GM23248 (cell line): ENCODE measurements at regions not wholly inside any gene's neighbourhood (a gene's known extent, or its start where the extent isn't known, plus 50 kb on each side); places are given as distances from the start of the nearest gene placed in this dataset.

Experiments used
- DNase-seq: peaks from one replicate; pipeline ENCODE4 v3.0.0-alpha.2; 2015
- H2AFZ ChIP-seq: fragments of 200-600 bp; sonication (generic); 2 replicates; pipeline ENCODE4 v1.6.1; 2016; ENCODE audit warnings: antibody characterized with exemption
- H3F3A ChIP-seq: fragments of 200-600 bp; sonication (generic); 2 replicates; pipeline ENCODE4 v1.6.1; 2016; ENCODE audit warnings: mild to moderate bottlenecking, antibody characterized with exemption, mixed run types; ENCODE audit not compliant: insufficient read depth
- H3K27ac ChIP-seq: fragments of 200-600 bp; sonication (generic); 2 replicates; pipeline ENCODE4 v1.5.1; 2016; ENCODE audit warnings: mild to moderate bottlenecking
- H3K27me3 ChIP-seq: fragments of 200-600 bp; sonication (generic); replicated peaks from 2 replicates; pipeline ENCODE4 v1.6.1; 2016; ENCODE audit warnings: mild to moderate bottlenecking; ENCODE audit not compliant: insufficient read depth
- H3K36me3 ChIP-seq: fragments of 200-600 bp; sonication (generic); 2 replicates; pipeline ENCODE4 v1.6.1; 2016; ENCODE audit warnings: low read depth, mild to moderate bottlenecking
- H3K4me1 ChIP-seq: fragments of 200-600 bp; sonication (generic); 2 replicates; pipeline ENCODE4 v1.6.1; 2016; ENCODE audit warnings: mild to moderate bottlenecking; ENCODE audit not compliant: insufficient read depth
- H3K4me2 ChIP-seq: fragments of 200-600 bp; sonication (generic); one replicate; pipeline ENCODE4 v1.6.1; 2016; ENCODE audit warnings: mild to moderate bottlenecking; ENCODE audit not compliant: unreplicated experiment
- H3K4me3 ChIP-seq: fragments of 200-600 bp; sonication (generic); 2 replicates; pipeline ENCODE4 v1.5.1; 2016; ENCODE audit warnings: mild to moderate bottlenecking
- H3K79me2 ChIP-seq: fragments of 200-600 bp; sonication (generic); 2 replicates; pipeline ENCODE4 v1.6.1; 2016; ENCODE audit warnings: mild to moderate bottlenecking; ENCODE audit not compliant: insufficient read depth
- H3K9ac ChIP-seq: fragments of 200-600 bp; sonication (generic); 2 replicates; pipeline ENCODE4 v1.6.1; 2016; ENCODE audit warnings: mild to moderate bottlenecking
- H3K9me2 ChIP-seq: fragments of 200-600 bp; sonication (generic); 2 replicates; pipeline ENCODE4 v1.6.1; 2016; ENCODE audit warnings: mixed run types, mild to moderate bottlenecking, moderate library complexity; ENCODE audit not compliant: insufficient read depth
- H3K9me3 ChIP-seq: fragments of 200-600 bp; sonication (generic); one replicate; pipeline ENCODE4 v1.6.1; 2017; ENCODE audit warnings: low read depth
- H4K20me1 ChIP-seq: fragments of 200-600 bp; sonication (generic); 2 replicates; pipeline ENCODE4 v1.6.0; 2016; ENCODE audit not compliant: insufficient read depth
- EZH2 ChIP-seq: fragments of 200-600 bp; sonication (generic); IDR thresholded peaks from 2 replicates; pipeline ENCODE4 v1.6.1; 2018; ENCODE audit warnings: antibody characterized with exemption, mild to moderate bottlenecking; ENCODE audit not compliant: insufficient read depth, poor library complexity, severe bottlenecking
- EZH2phosphoT487 ChIP-seq: fragments of 200-600 bp; sonication (generic); IDR thresholded peaks from 2 replicates; pipeline ENCODE4 v1.6.1; 2018; ENCODE audit warnings: antibody characterized with exemption, moderate library complexity, mild to moderate bottlenecking, low read depth; ENCODE audit not compliant: insufficient read depth
- WGBS, 2 experiments: methylation state at CpG; one replicate each; pipeline ENCODE4 v1.1.6; 2015 to 2017; ENCODE audit warnings: low lambda C conversion rate in 2 of 2, low coverage in 1 of 2; ENCODE audit errors: missing lambda C conversion rate in 2 of 2; 5-methylcytosine and 5-hydroxymethylcytosine counted together
- in situ Hi-C: fragments of 300-500 bp; cut with MboI; formaldehyde crosslinking; loops from 2 replicates; pipeline ENCODE4 v1.15.0; 2020

DNA sequence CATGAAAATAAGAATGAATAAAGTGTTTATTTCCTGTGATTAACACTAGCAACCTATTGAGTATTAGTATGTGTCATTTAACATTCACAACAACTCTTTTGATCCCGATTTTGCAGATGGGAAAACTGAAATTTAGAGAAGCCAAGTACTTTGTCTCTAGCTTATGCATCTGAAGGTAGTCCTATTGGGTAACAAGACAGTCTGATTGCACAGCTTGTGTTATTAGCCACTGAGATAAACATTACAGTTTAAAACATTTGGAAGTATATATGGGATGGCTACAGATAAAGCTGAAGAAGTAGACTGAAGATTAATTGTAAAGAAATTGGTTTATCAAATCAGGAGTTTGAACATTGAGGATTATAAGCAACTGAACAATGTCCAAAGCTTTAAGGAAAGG lies 99.6 kb upstream of the PDE5A start:
- Histone ChIP-seq H3K4me3 (no peak overlapping the region), H3F3A (peaks cover 46% of the 10 kb centered on the region), H3K9ac (no peak overlapping the region), H3K9me3 (no peaks in the 10 kb centered on the region), H3K79me2 (no peaks in the 10 kb centered on the region), H3K9me2 (no peaks in the 10 kb centered on the region), H3K27me3 (no peaks in the 10 kb centered on the region), H2AFZ (no peak overlapping the region), H3K4me2 (no peak overlapping the region), H3K27ac (no peak overlapping the region), H3K4me1 (peaks cover 63% of the 10 kb centered on the region), H3K36me3 (no peaks in the 10 kb centered on the region), H4K20me1 (no peaks in the 10 kb centered on the region)
- DNase-seq: no peak
- in situ Hi-C loops: no loop called here
- no peak for TF ChIP-seq EZH2phosphoT487
- TF ChIP-seq EZH2: no peak
- WGBS, 2 experiments: 41 to 53% methylated on average over 1 of the region's 1 CpG

- Histone ChIP-seq H4K20me1 (no peaks in the 10 kb centered on the region), H3K27me3 (no peaks in the 10 kb centered on the region), H3K36me3 (no peaks in the 10 kb centered on the region), H3K4me2 (peak overlapping the region; percentile 59), H3K27ac (peak overlapping the region; percentile 28), H3K4me3 (peak overlapping the region; percentile 26; the same call in 1 of the 2 replicates), H3K9me3 (no peaks in the 10 kb centered on the region), H3F3A (peaks cover 45% of the 10 kb centered on the region), H2AFZ (no peak overlapping the region), H3K9me2 (no peaks in the 10 kb centered on the region), H3K79me2 (no peaks in the 10 kb centered on the region), H3K4me1 (peaks cover 53% of the 10 kb centered on the region), H3K9ac (no peak overlapping the region)
- in situ Hi-C loops: no loop called here
- DNase-seq: peak; percentile 69
- no peak for TF ChIP-seq EZH2phosphoT487
- no peak for TF ChIP-seq EZH2
- 19 to 33% methylated on average over 1 of the region's 1 CpG for WGBS, 2 experiments
These were observed 97.9 kb upstream of the PDE5A start for GRCh38 chr4:119726505-119726904.

- H3F3A ChIP-seq: peaks cover 38% of the 10 kb centered on the region
- no peaks in the 10 kb centered on the region for H3K9me2 ChIP-seq
- H3K4me3 ChIP-seq: no peak overlapping the region
- H3K27ac ChIP-seq: peak overlapping the region; percentile 28; the same call in 1 of the 2 replicates
- H3K36me3 ChIP-seq: no peaks in the 10 kb centered on the region
- H2AFZ ChIP-seq: no peak overlapping the region
- no peaks in the 10 kb centered on the region for H3K27me3 ChIP-seq
- peaks cover 46% of the 10 kb centered on the region for H3K4me1 ChIP-seq
- no peaks in the 10 kb centered on the region for H3K79me2 ChIP-seq
- WGBS, 2 experiments: 33 to 40% methylated on average over 3 of the region's 3 CpGs
- H4K20me1 ChIP-seq: no peaks in the 10 kb centered on the region
- no peak overlapping the region for H3K9ac ChIP-seq
- H3K4me2 ChIP-seq: peak overlapping the region; percentile 59
- TF ChIP-seq EZH2 (no peak), EZH2phosphoT487 (no peak)
- no peaks in the 10 kb centered on the region for H3K9me3 ChIP-seq
- in situ Hi-C loops: no loop called here
- DNase-seq: peak; percentile 64
These were observed 97.2 kb upstream of the PDE5A start for GRCh38 chr4:119725688-119726330.

GRCh38 chr4:119725011-119725410 lies 96.4 kb upstream of the PDE5A start:
- Histone ChIP-seq H3K27ac (no peak overlapping the region), H3K36me3 (no peaks in the 10 kb centered on the region), H3K79me2 (no peaks in the 10 kb centered on the region), H3K4me1 (peaks cover 39% of the 10 kb centered on the region), H2AFZ (no peak overlapping the region), H3K9ac (no peak overlapping the region), H3F3A (peaks cover 32% of the 10 kb centered on the region), H3K4me2 (no peak overlapping the region), H3K9me3 (no peaks in the 10 kb centered on the region), H3K27me3 (no peaks in the 10 kb centered on the region), H4K20me1 (no peaks in the 10 kb centered on the region), H3K4me3 (no peak overlapping the region), H3K9me2 (no peaks in the 10 kb centered on the region)
- in situ Hi-C loops: no loop called here
- 64 to 70% methylated on average over 6 of the region's 6 CpGs for WGBS, 2 experiments
- no peak for DNase-seq
- TF ChIP-seq EZH2phosphoT487 (no peak), EZH2 (no peak)
